Osteocyte (in vitro differentiated cells): ENCODE measurements at regions not wholly inside any gene's neighbourhood (a gene's known extent, or its start where the extent isn't known, plus 50 kb on each side); places are given as distances from the start of the nearest gene placed in this dataset.

Experiments
- DNase-seq: peaks from one replicate; pipeline ENCODE4 v3.0.0; 2021; ENCODE audit warnings: mixed read lengths; ENCODE audit not compliant: unreplicated experiment; ENCODE audit errors: extremely low spot score
- H3K27ac Mint-ChIP-seq: one replicate; pipeline ENCODE4 v1.8.0; 2021; ENCODE audit warnings: mild to moderate bottlenecking, mixed read lengths; ENCODE audit not compliant: unreplicated experiment
- H3K27me3 Mint-ChIP-seq: one replicate; pipeline ENCODE4 v1.8.0; 2021; ENCODE audit warnings: mixed read lengths; ENCODE audit not compliant: unreplicated experiment
- H3K36me3 Mint-ChIP-seq: one replicate; pipeline ENCODE4 v1.8.0; 2021; ENCODE audit warnings: mixed read lengths; ENCODE audit not compliant: unreplicated experiment
- H3K4me1 Mint-ChIP-seq: one replicate; pipeline ENCODE4 v1.8.0; 2021; ENCODE audit warnings: mixed read lengths; ENCODE audit not compliant: unreplicated experiment
- H3K4me3 Mint-ChIP-seq: one replicate; pipeline ENCODE4 v1.8.0; 2021; ENCODE audit warnings: mild to moderate bottlenecking, moderate library complexity, mixed read lengths; ENCODE audit not compliant: unreplicated experiment
- H3K9me3 Mint-ChIP-seq: one replicate; pipeline ENCODE4 v1.8.0; 2021; ENCODE audit warnings: mixed read lengths; ENCODE audit not compliant: unreplicated experiment
- CTCF ChIP-seq: fragments of 200-600 bp; sonication (generic); IDR thresholded peaks from 2 replicates; pipeline ENCODE4 v1.5.0; 2021; ENCODE audit warnings: antibody characterized with exemption, mild to moderate bottlenecking, moderate library complexity

GRCh38 chr5:74254257-74254656 is 386.3 kb downstream of the ENC1 start:
- H3K4me3 Mint-ChIP-seq: no peak overlapping the region
- H3K4me1 Mint-ChIP-seq: peaks cover 33% of the 10 kb centered on the region
- no peak overlapping the region for H3K27ac Mint-ChIP-seq
- no peak for TF ChIP-seq CTCF
- no peak for DNase-seq
- no peaks in the 10 kb centered on the region for H3K36me3 Mint-ChIP-seq
- H3K9me3 Mint-ChIP-seq: no peaks in the 10 kb centered on the region
- no peaks in the 10 kb centered on the region for H3K27me3 Mint-ChIP-seq

- peaks cover 17% of the 10 kb centered on the region for H3K4me1 Mint-ChIP-seq
- no peak overlapping the region for H3K27ac Mint-ChIP-seq
Measured at GRCh38 chr5:74252044-74252443, 388.5 kb downstream of the ENC1 start.

GRCh38 chr5:74251141-74252035 is 389.1 kb downstream of the ENC1 start:
- TF ChIP-seq CTCF: no peak
- Mint-ChIP-seq H3K9me3 (no peaks in the 10 kb centered on the region), H3K4me3 (no peak overlapping the region), H3K27ac (peak overlapping the region; percentile 34), H3K36me3 (no peaks in the 10 kb centered on the region), H3K4me1 (peaks cover 11% of the 10 kb centered on the region), H3K27me3 (no peaks in the 10 kb centered on the region)
- DNase-seq: no peak

More at GRCh38 chr5:74252044-74252443, 388.5 kb downstream of the ENC1 start:
- H3K27me3 Mint-ChIP-seq: no peaks in the 10 kb centered on the region
- no peak for DNase-seq
- H3K4me3 Mint-ChIP-seq: no peak overlapping the region
- no peaks in the 10 kb centered on the region for H3K36me3 Mint-ChIP-seq
- H3K9me3 Mint-ChIP-seq: no peaks in the 10 kb centered on the region
- TF ChIP-seq CTCF: no peak

GRCh38 chr5:74250304-74251102 is 390.0 kb downstream of the ENC1 start:
- no peak for DNase-seq
- Mint-ChIP-seq H3K9me3 (no peaks in the 10 kb centered on the region), H3K36me3 (no peaks in the 10 kb centered on the region), H3K27ac (peak overlapping the region; percentile 34), H3K27me3 (no peaks in the 10 kb centered on the region), H3K4me1 (peaks cover 11% of the 10 kb centered on the region), H3K4me3 (no peak overlapping the region)
- no peak for TF ChIP-seq CTCF

GRCh38 chr5:74248576-74248975 is 392.0 kb downstream of the ENC1 start:
- no peaks in the 10 kb centered on the region for H3K9me3 Mint-ChIP-seq
- no peak overlapping the region for H3K4me3 Mint-ChIP-seq
- TF ChIP-seq CTCF: no peak
- no peaks in the 10 kb centered on the region for H3K36me3 Mint-ChIP-seq
- no peak for DNase-seq
- H3K27ac Mint-ChIP-seq: no peak overlapping the region
- peaks cover 14% of the 10 kb centered on the region for H3K4me1 Mint-ChIP-seq
- H3K27me3 Mint-ChIP-seq: no peaks in the 10 kb centered on the region
